RKO (cell line): ENCODE measurements at regions not wholly inside any gene's neighbourhood (a gene's known extent, or its start where the extent isn't known, plus 50 kb on each side); places are given as distances from the start of the nearest gene placed in this dataset.
"Not testable (repeated sequence)": the region's sequence is repeated elsewhere in the genome, so short reads cannot be mapped to it uniquely, and the experiment has no call there.

ENCODE experiments used
- DNase-seq: peaks from one replicate; pipeline ENCODE4 v3.0.0-alpha.2; 2016; ENCODE audit warnings: low spot score

DNA sequence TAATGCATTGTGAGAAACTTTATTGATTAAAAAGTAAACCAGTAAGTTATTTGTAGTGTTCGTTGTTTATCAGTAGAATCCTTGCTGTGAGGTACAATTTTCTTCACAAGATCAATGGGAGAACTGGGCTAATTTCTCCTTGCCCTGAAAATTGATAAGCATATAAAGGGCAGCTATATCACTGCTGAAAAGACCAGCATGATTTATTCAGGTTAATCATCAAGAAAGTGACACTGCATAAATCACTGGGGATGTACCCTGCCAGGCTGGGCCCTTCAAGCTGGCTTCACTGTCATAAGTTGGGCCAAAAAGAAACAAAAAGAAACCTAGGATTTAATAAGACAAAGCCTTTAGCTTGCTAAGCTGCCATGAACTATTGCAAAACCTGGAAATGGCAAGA lies 746.7 kb downstream of the STPG2 start:
- no peak for DNase-seq

DNA sequence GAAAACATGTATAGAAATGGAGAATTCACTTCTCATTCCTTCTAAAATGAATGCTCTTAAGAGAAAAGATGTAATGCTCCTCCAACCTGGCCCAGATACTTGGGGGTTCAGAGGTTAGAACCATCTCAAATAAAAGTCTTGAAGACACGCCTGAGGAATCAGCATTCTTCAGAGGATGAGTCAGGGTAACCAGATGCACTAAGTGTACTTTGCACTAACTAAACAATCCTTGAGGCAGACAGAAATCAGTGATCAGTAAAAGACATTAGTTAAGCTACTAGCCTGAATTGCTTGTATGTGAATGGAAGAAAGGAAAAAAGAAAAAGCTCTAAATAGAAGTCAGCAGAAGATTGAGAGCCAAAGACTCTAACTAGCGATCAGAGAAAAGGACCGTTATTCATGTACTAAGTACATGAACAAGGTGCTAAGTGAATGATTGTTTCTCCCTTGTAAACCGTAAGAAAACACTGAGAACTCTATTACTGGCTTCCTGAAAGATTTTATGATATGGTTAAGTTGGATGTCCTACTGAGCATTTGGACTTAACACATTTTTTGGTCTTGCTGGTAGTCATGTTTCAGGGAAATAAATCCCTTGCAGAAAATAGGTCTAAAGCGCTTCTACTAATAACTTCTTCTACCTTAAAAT lies 738.3 kb downstream of the STPG2 start:
- DNase-seq, result no peak

GRCh38 chr4:97411356-97411755 lies 731.9 kb downstream of the STPG2 start:
- DNase-seq, result no peak

DNA sequence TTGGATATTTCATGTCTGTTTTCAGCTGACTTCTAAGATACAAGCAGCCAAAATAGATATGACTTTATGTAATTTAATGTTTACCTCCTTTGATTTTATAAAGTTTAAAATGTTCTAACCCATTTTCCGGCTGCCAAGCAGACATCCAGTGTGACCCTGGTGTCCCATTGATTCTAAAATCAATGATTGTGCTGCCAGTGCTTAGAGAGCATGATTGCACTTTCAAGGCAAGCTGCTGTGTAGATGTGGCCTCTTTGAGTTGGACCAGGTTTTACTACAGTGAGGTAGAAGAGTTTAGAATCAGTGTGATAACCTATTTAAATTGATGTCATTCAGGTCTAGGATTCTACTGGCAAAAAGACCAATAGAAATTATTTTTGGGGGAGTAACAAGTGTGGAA lies 730.9 kb downstream of the STPG2 start:
- DNase-seq, result no peak

DNA sequence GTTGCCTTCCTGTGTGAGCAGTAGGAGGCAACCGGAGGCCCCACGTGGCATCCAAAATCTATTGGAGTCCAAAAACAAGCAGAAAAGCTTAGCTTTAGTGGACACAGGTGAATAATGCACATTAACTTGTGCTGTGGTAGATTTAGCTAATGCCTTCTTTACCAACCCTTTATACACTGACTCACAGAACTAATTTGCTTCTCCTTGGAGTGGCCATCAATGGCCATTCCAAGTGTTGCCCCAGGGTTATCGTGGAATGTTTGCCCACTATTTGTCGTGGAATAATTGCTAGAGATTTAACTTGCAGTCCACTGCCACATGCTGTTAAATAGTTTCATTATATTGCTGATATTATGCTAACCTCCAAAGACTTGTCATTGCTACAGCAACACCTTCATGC lies 729.1 kb downstream of the STPG2 start:
- no peak for DNase-seq

GRCh38 chr4:97432551-97432950 lies 710.7 kb downstream of the STPG2 start:
- no peak for DNase-seq

DNA sequence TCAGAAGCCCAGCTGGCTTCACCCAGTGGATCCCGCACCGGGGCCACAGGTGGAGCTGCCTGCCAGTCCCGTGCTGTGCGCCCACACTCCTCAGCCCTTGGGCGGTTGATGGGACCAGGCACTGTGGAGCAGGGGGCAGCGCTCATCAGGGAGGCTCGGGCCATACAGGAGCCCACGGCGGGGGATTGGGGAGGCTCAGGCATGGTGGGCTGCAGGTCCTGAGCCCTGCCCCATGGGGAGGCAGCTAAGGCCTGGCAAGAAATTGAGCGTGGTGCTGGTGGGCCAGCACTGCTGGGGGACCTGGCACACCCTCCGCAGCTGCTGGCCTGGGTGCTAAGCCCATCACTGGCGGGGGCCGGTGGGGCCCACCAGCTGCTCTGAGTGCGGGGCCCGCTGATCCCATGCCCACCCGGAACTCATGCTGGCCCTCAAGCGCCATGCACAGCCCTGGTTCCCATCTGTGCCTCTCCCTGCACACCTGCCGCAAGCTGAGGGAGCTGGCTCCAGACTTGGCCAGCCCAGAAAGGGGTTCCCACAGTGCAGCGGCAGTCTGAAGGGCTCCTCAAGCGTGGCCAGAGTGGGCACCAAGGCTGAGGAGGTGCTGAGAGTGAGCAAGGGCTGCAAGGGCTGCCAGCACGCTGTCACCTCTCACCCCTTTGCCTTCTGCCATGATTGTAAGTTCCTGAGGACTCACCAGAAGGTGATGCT lies 705.1 kb downstream of the STPG2 start:
- DNase-seq, result not testable (repeated sequence)

DNA sequence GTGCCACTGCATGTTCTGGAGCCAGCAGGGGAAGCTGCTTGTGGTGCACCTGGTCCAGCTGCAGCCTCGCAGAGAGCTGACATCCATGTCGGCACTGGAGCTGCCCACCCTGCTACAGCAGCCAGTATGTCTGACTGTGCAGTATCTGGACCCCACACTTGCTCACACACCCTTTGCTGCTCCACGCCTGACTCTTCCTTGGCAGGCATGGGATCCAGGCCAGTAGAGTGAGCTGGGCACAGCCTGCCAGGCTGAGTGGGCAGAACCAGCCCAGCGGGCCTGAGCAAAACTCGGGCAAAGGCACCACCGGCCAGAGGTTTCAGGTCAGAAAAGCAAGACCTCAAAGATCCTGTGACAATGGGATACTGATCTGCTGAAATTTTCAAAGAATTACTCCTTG lies 690.1 kb downstream of the STPG2 start:
- DNase-seq, result no peak

- no peak for DNase-seq
These were observed 686.0 kb downstream of the STPG2 start for GRCh38 chr4:97457253-97457652.

- DNase-seq, result no peak
These were observed 675.0 kb downstream of the STPG2 start for GRCh38 chr4:97468272-97468671.

- no peak for DNase-seq
These were observed 667.7 kb downstream of the STPG2 start for GRCh38 chr4:97475621-97476020.

DNA sequence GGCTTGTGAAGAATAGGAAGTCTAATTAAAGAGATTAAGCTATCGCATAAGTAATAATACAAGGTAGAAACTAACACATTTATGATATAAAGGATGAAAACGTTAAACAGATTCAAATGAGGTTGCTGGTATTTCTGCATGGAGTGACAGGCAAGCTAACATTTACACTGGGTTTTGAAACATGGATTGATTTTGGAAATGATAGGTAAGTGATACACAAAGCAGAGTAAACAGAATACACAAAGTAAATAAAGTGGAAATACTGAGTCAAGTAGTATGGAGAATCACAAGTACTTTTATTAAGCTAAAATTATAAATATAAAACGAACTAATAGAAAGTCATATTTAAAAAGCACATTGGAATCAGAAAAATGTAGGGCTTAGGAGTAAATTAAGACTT lies 665.3 kb downstream of the STPG2 start:
- DNase-seq, result no peak

- DNase-seq, result no peak
These were observed 663.9 kb downstream of the STPG2 start for GRCh38 chr4:97479388-97479787.

- DNase-seq, result no peak
These were observed 651.4 kb downstream of the STPG2 start for GRCh38 chr4:97491856-97492255.

DNA sequence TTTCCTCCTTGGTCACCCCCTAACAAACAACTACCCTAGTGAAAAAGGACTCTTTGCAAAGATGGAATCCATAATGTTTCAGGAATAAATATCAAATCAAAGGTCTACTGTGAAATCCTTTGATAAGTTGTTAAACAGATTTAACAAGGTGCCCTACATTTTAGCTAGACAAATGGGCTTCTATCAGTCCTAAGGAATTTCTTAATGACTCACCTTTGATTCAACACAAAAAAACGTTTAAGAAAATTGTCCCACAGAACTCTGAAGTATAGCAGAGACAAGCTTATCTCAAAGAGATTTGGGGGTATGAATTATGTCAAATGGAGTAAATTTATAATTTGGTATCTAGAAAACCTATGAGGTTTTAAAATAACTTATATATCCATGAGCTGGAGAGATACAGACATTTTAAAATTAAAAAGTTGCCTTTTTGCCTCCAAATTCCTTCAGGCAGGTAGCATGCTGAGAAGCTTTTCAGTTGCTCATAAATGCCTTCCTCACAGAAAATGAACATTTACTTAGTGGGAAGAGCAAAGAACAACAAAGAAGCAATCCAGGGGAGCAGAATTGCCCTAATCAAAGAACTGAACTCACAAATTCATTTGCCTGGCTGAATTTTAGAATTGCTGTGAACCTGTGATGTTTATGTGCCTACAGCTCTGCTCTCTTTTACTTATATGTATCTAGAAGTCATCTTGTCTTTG lies 649.3 kb downstream of the STPG2 start:
- DNase-seq, result peak; percentile 33

DNA sequence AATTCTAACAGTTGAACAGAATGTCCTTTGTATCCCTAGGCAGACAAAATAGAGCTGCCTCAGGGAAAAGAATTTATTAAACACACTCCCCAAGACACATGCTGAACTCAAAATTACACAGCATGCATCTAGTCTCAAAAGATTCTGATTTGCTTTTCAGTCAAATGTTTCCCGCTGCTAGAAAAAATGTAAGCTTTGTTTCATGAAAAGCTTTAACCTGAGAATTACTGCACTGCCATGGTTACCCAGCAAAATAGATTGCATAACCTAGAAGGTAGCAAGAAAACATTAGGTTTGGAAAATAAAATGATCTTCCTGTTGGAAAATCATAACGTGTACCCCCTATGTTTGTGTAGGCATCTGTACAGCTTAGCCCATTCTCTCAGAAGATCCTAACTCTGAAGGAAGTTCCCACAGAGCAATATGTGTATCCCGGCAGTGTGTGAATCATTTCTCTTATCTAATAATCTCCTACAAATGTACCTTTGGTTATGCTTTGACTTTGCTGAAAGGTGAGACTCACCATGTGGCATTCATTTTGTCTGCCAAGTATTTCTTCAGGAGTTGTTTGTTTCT lies 646.9 kb downstream of the STPG2 start:
- DNase-seq, result no peak

GRCh38 chr4:97498875-97499274 lies 644.4 kb downstream of the STPG2 start:
- DNase-seq, result peak; percentile 9

GRCh38 chr4:97500423-97500822 lies 642.9 kb downstream of the STPG2 start:
- no peak for DNase-seq

DNA sequence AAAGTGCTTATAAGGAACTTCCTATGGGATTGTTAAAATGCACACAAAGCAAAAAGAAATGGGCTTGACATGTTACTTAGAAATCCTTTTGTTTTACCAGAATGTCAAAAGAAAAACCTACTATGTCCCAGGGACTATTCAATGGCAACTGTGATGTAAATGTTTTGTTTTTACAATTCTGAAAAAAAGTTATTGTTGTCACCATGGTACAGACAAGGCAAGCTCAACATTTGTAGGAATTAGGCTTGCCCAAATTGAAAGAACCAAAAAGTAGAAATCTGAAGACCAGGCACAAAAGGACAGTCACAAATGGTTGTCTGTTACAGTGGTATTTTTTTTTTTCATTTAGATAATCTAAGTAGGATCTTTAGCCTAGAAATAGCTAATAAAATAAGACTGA lies 638.6 kb downstream of the STPG2 start:
- no peak for DNase-seq

- DNase-seq, result no peak
These were observed 635.6 kb downstream of the STPG2 start for GRCh38 chr4:97507587-97508245.
